Peyer's patch (tissue), 4 donors: ENCODE measurements at regions not wholly inside any gene's neighbourhood (a gene's known extent, or its start where the extent isn't known, plus 50 kb on each side); places are given as distances from the start of the nearest gene placed in this dataset.

Experiments used
- CTCF ChIP-seq, 6 experiments: fragments of 450-650 bp in 4 of 6; fragments of 200-600 bp in 2 of 6; sonication (generic) in 1 of 6; IDR thresholded peaks; one replicate each; pipeline ENCODE4 v1.5.1; 2017 to 2019; ENCODE audit warnings: antibody characterized with exemption in 6 of 6, mild to moderate bottlenecking in 3 of 6, moderate library complexity in 1 of 6
- POLR2A ChIP-seq, 2 donors: fragments of 450-650 bp; IDR thresholded peaks; one replicate each; pipeline ENCODE4 v1.5.1; 2017; ENCODE audit warnings: antibody characterized with exemption in 2 of 2, mild to moderate bottlenecking in 2 of 2, moderate library complexity in 2 of 2

GRCh38 chr10:31123946-31124345, 92.3 kb upstream of the ZNF438 start:
- TF ChIP-seq CTCF (IDR thresholded peaks at IDR 0.05) (no peak), POLR2A (IDR thresholded peaks at IDR 0.05) (no peak)
